ENCODE measurements at regions not wholly inside any gene's neighbourhood (a gene's known extent, or its start where the extent isn't known, plus 50 kb on each side); places are given as distances from the start of the nearest gene placed in this dataset.

DNA sequence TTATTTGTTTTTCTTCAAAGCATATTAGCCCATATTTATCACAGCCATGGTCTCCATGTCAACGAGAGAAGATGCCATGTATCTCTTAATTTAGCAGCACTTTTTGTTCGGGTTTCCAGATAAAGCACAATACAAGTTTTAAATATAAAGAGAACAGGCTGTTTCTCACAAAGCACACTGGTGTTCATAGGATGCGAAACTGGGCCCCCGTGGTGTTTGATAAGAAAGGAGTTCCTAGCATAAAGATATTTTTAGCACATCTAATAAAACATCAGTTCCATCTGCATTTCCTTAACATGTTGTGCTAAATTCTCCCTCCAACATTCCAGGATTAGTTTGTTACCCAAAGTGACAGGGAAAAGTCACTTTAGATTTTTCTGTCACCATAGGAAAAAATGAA is 72.4 kb upstream of the EDNRB start:
- Histone ChIP-seq H3K27me3 (replicated peaks; ENCODE audit: insufficient read depth) (no peaks in the 10 kb centered on the region), H3K36me3 (no peaks in the 10 kb centered on the region), H3K4me3 (no peak overlapping the region), H3K9me3 (no peaks in the 10 kb centered on the region), H3K27ac (no peak overlapping the region), H3K4me1 (replicated peaks) (no peaks in the 10 kb centered on the region)
- no peak for DNase-seq (ENCODE audit: low spot score)
- intact Hi-C loops (cut with DNase I), result no loop called here
- TF ChIP-seq POLR2A (IDR thresholded peaks at IDR 0.05) (no peak), POLR2AphosphoS5 (IDR thresholded peaks at IDR 0.05) (peak; percentile 6)
- TF ChIP-seq, protein P1, sequence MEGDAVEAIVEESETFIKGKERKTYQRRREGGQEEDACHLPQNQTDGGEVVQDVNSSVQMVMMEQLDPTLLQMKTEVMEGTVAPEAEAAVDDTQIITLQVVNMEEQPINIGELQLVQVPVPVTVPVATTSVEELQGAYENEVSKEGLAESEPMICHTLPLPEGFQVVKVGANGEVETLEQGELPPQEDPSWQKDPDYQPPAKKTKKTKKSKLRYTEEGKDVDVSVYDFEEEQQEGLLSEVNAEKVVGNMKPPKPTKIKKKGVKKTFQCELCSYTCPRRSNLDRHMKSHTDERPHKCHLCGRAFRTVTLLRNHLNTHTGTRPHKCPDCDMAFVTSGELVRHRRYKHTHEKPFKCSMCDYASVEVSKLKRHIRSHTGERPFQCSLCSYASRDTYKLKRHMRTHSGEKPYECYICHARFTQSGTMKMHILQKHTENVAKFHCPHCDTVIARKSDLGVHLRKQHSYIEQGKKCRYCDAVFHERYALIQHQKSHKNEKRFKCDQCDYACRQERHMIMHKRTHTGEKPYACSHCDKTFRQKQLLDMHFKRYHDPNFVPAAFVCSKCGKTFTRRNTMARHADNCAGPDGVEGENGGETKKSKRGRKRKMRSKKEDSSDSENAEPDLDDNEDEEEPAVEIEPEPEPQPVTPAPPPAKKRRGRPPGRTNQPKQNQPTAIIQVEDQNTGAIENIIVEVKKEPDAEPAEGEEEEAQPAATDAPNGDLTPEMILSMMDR (IDR thresholded peaks at IDR 0.05), result no peak
- WGBS, result 36% methylated on average over 4 of the region's 4 CpGs

DNA sequence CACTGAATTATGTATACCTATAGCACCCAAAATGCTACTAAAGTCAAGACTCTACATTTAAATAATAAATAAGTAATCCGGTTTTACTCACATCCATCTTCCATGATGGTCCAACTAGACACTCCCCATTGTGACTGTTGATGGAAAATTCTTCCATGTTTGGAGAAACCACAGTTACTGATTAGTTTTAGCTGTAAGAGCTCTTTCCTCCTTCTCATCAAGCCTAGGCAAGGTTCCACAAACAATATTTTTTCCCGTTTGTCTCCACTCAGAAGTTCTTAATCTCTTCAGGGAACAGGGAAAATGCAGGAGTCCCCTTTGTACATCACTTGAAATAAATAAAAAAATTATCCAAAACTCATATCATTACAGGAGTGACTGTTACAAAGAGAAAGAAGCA is 70.7 kb upstream of the EDNRB start:
- H3K27ac ChIP-seq, result no peak overlapping the region
- H3K4me3 ChIP-seq, result no peak overlapping the region
- no peaks in the 10 kb centered on the region for H3K36me3 ChIP-seq
- intact Hi-C loops (cut with DNase I), result no loop called here
- 78% methylated on average over 2 of the region's 2 CpGs for WGBS
- H3K4me1 ChIP-seq (replicated peaks), result no peaks in the 10 kb centered on the region
- no peaks in the 10 kb centered on the region for H3K9me3 ChIP-seq
- no peak for TF ChIP-seq POLR2A (IDR thresholded peaks at IDR 0.05)
- TF ChIP-seq POLR2AphosphoS5 (IDR thresholded peaks at IDR 0.05), result no peak
- TF ChIP-seq, protein P1 (IDR thresholded peaks at IDR 0.05), result no peak
- no peak for DNase-seq (ENCODE audit: low spot score)
- no peaks in the 10 kb centered on the region for H3K27me3 ChIP-seq (replicated peaks; ENCODE audit: insufficient read depth)

DNA sequence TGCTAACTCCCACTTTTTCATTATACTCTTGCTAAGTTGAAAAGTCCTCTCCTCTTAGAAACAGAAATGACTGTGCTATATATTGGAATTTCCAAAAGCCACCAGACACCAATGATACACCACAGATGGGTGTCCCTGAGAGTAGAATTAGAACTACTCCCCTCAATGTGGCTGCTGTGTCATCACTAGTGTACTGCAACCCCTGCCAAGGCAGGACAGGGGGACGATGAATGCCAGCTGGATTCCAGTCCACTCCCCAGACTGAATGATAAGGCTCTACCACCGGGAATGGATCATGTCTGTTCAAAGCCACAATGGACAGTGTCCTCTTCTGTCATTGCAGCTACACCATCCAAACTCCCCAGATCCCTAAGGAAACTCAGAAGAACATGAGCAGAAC is 69.7 kb upstream of the EDNRB start:
- intact Hi-C loops (cut with DNase I), result no loop called here
- Histone ChIP-seq H3K9me3 (no peaks in the 10 kb centered on the region), H3K27me3 (replicated peaks; ENCODE audit: insufficient read depth) (no peaks in the 10 kb centered on the region), H3K27ac (no peak overlapping the region), H3K4me3 (no peak overlapping the region), H3K4me1 (replicated peaks) (no peaks in the 10 kb centered on the region), H3K36me3 (no peaks in the 10 kb centered on the region)
- TF ChIP-seq, protein P1 (IDR thresholded peaks at IDR 0.05), result no peak
- TF ChIP-seq POLR2A (IDR thresholded peaks at IDR 0.05), result no peak
- TF ChIP-seq POLR2AphosphoS5 (IDR thresholded peaks at IDR 0.05), result no peak
- no peak for DNase-seq (ENCODE audit: low spot score)
- WGBS, result 67% methylated on average over 2 of the region's 2 CpGs

DNA sequence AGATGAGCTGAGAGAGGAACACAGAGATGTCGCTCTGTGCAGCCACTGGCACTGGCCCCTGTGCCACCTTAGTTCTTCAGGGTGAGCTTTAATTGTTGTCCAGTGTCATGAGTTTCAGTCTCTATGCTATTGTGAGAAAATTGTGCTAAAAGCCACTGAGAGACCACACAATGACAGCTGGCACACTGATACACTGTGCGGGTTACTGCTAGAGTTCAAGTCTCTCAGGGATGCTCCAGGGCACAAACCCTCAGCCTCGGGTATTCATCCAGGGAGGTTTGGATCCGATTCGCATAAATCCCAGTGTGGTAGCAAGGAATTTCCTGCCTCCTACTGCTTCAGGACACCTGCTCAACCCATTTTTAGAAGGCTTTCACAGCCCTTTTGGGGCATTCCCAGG is 68.1 kb upstream of the EDNRB start:
- 77% methylated on average over 5 of the region's 5 CpGs for WGBS
- H3K27ac ChIP-seq, result no peak overlapping the region
- H3K4me3 ChIP-seq, result no peak overlapping the region
- no peak for TF ChIP-seq POLR2A (IDR thresholded peaks at IDR 0.05)
- TF ChIP-seq, protein P1 (IDR thresholded peaks at IDR 0.05), result no peak
- no peak for TF ChIP-seq POLR2AphosphoS5 (IDR thresholded peaks at IDR 0.05)
- intact Hi-C loops (cut with DNase I), result no loop called here
- no peak for DNase-seq (ENCODE audit: low spot score)
- no peaks in the 10 kb centered on the region for H3K36me3 ChIP-seq
- H3K9me3 ChIP-seq, result no peaks in the 10 kb centered on the region
- no peaks in the 10 kb centered on the region for H3K27me3 ChIP-seq (replicated peaks; ENCODE audit: insufficient read depth)
- H3K4me1 ChIP-seq (replicated peaks), result no peaks in the 10 kb centered on the region

DNA sequence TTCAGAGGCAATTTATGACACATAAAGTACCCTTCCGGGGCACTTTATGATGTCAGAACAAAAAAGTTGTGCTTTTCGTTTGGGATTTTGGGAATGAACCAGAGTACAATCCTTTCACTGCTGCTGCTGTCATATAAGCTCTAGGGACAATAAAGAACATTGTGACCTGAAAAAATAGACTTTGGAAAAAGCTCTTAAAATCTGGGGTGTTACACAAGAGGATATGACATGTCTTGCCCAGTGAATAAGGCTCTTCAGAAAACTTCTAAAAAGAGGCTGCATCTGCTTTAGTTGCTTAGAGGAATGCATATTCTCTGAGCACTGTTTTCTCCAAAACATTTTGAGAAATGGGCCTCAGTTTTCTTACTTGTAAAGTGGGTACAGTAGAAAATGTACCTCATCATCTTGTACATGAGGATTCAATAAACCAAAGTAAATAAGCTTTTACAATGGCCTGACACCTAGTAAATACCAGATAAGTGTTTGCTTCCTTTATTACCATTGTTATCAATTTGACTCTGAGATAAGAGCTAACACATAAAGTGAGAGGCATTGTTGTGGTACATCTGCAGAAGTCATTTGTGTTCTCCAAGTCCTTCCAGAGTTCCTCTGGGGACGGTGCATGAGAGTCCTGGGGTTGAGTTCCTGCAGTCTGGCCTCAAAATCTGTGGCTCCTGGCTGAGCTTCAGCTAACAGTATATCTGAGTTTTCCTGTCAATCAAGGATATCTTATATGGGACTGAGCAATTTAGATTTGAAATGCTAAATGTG is 67.4 kb upstream of the EDNRB start:
- no peak overlapping the region for H3K4me3 ChIP-seq
- no peaks in the 10 kb centered on the region for H3K9me3 ChIP-seq
- intact Hi-C loops (cut with DNase I), result no loop called here
- WGBS, result 31% methylated on average over 3 of the region's 3 CpGs
- DNase-seq (ENCODE audit: low spot score), result no peak
- H3K36me3 ChIP-seq, result no peaks in the 10 kb centered on the region
- TF ChIP-seq, protein P1 (IDR thresholded peaks at IDR 0.05), result no peak
- TF ChIP-seq POLR2AphosphoS5 (IDR thresholded peaks at IDR 0.05) (no peak), POLR2A (IDR thresholded peaks at IDR 0.05) (no peak)
- H3K27me3 ChIP-seq (replicated peaks; ENCODE audit: insufficient read depth), result no peaks in the 10 kb centered on the region
- H3K4me1 ChIP-seq (replicated peaks), result no peaks in the 10 kb centered on the region
- no peak overlapping the region for H3K27ac ChIP-seq

All from prostate gland (tissue), 2 donors.